ENCODE measurements at regions not wholly inside any gene's neighbourhood (a gene's known extent, or its start where the extent isn't known, plus 50 kb on each side); places are given as distances from the start of the nearest gene placed in this dataset.

GRCh38 chr2:120567128-120567527, 168.5 kb upstream of the GLI2 start:
- no peak for TF ChIP-seq CTCF (IDR thresholded peaks at IDR 0.05)
- no peak for TF ChIP-seq POLR2A (IDR thresholded peaks at IDR 0.05)
